CD14-positive monocyte (primary cell): ENCODE measurements at regions not wholly inside any gene's neighbourhood (a gene's known extent, or its start where the extent isn't known, plus 50 kb on each side); places are given as distances from the start of the nearest gene placed in this dataset.

Source experiments
- DNase-seq, 3 donors: peaks; one replicate each; pipeline ENCODE4 v3.0.0-alpha.2; 2011 to 2022
- H2AFZ ChIP-seq: 2 replicates; pipeline ENCODE4 v1.6.0; 2012; ENCODE audit warnings: mild to moderate bottlenecking, low read depth, low read length, inconsistent platforms; ENCODE audit not compliant: insufficient read depth, poor library complexity, severe bottlenecking
- H3K27ac ChIP-seq, 2 donors: 1 replicate in 1 of 2; 2 replicates in 1 of 2; pipeline ENCODE4 v1.5.1; 2012 to 2013; ENCODE audit warnings: low read length in 2 of 2, control low read depth in 1 of 2, inconsistent platforms in 1 of 2, low read depth in 1 of 2, mild to moderate bottlenecking in 1 of 2
- H3K27me3 ChIP-seq, 2 donors: one replicate each; pipeline versions ENCODE4 v1.6.0 to v1.6.1; 2011 to 2013; ENCODE audit warnings: low read length in 2 of 2; ENCODE audit not compliant: control insufficient read depth in 2 of 2, insufficient read depth in 2 of 2
- H3K36me3 ChIP-seq, 2 donors: replicated peaks in 1 of 2; 1 replicate in 1 of 2; 2 replicates in 1 of 2; pipeline versions ENCODE4 v1.5.1 to v1.6.1; 2012 to 2013; ENCODE audit warnings: low read length in 2 of 2, control low read depth in 1 of 2, inconsistent platforms in 1 of 2, mild to moderate bottlenecking in 1 of 2; ENCODE audit not compliant: insufficient read depth in 2 of 2, control insufficient read depth in 1 of 2
- H3K4me1 ChIP-seq, 2 donors: 1 replicate in 1 of 2; 2 replicates in 1 of 2; pipeline versions ENCODE4 v1.5.1 to v1.6.1; 2012 to 2013; ENCODE audit warnings: low read length in 2 of 2, control low read depth in 1 of 2, inconsistent platforms in 1 of 2, mild to moderate bottlenecking in 1 of 2, moderate library complexity in 1 of 2; ENCODE audit not compliant: insufficient read depth in 2 of 2, control insufficient read depth in 1 of 2
- H3K4me2 ChIP-seq: replicated peaks from 2 replicates; pipeline ENCODE3; 2012; ENCODE audit warnings: low read length, moderate library complexity, mild to moderate bottlenecking; ENCODE audit not compliant: poor library complexity, severe bottlenecking; ENCODE audit errors: extremely low read depth
- H3K4me3 ChIP-seq, 3 experiments: fragments of 200-600 bp in 1 of 3; sonication (generic) in 1 of 3; replicated peaks in 1 of 3; 1 replicate in 2 of 3; 2 replicates in 1 of 3; pipeline ENCODE4 v1.5.1; 2011 to 2013; ENCODE audit warnings: low read length in 3 of 3, mild to moderate bottlenecking in 3 of 3, control low read depth in 2 of 3, low read depth in 2 of 3, inconsistent platforms in 1 of 3, moderate library complexity in 1 of 3
- H3K79me2 ChIP-seq: 2 replicates; pipeline ENCODE4 v1.6.0; 2012; ENCODE audit warnings: mild to moderate bottlenecking, control low read depth, inconsistent platforms, low read length, moderate library complexity; ENCODE audit not compliant: insufficient read depth
- H3K9ac ChIP-seq: 2 replicates; pipeline ENCODE4 v1.6.0; 2017; ENCODE audit warnings: low read length, mild to moderate bottlenecking; ENCODE audit not compliant: insufficient read depth, poor library complexity, severe bottlenecking
- H3K9me3 ChIP-seq, 2 donors: replicated peaks in 1 of 2; 1 replicate in 1 of 2; 2 replicates in 1 of 2; pipeline versions ENCODE4 v1.5.1 to v1.6.1; 2012 to 2013; ENCODE audit warnings: low read length in 2 of 2, control low read depth in 1 of 2; ENCODE audit not compliant: control insufficient read depth in 1 of 2, insufficient read depth in 1 of 2
- H4K20me1 ChIP-seq: 2 replicates; pipeline ENCODE4 v1.6.0; 2012; ENCODE audit warnings: mild to moderate bottlenecking, low read length, control low read depth, moderate library complexity; ENCODE audit not compliant: insufficient read depth
- H3K27ac Mint-ChIP-seq, 7 donors: one replicate each; pipeline ENCODE4 v1.8.0; 2020; ENCODE audit warnings: mild to moderate bottlenecking in 7 of 7, mixed read lengths in 7 of 7, moderate library complexity in 6 of 7, inconsistent platforms in 2 of 7
- H3K27me3 Mint-ChIP-seq, 3 donors: one replicate each; pipeline ENCODE4 v1.8.0; 2021 to 2022; ENCODE audit warnings: low read depth in 3 of 3, mild to moderate bottlenecking in 3 of 3, mixed read lengths in 3 of 3, moderate library complexity in 3 of 3, inconsistent platforms in 1 of 3
- H3K36me3 Mint-ChIP-seq, 2 donors: one replicate each; pipeline ENCODE4 v1.8.0; 2020; ENCODE audit warnings: mixed read lengths in 2 of 2, inconsistent platforms in 1 of 2, mild to moderate bottlenecking in 1 of 2
- H3K4me1 Mint-ChIP-seq: one replicate; pipeline ENCODE4 v1.8.0; 2020; ENCODE audit warnings: mild to moderate bottlenecking, mixed read lengths
- H3K4me3 Mint-ChIP-seq, 2 donors: one replicate each; pipeline ENCODE4 v1.8.0; 2020; ENCODE audit warnings: mild to moderate bottlenecking in 2 of 2, mixed read lengths in 2 of 2, moderate library complexity in 1 of 2
- H3K9me3 Mint-ChIP-seq, 7 donors: one replicate each; pipeline ENCODE4 v1.8.0; 2020 to 2022; ENCODE audit warnings: mixed read lengths in 7 of 7, mild to moderate bottlenecking in 6 of 7, moderate library complexity in 6 of 7, inconsistent platforms in 2 of 7
- CTCF ChIP-seq: fragments of 200-600 bp; IDR thresholded peaks from one replicate; pipeline ENCODE4 v1.8.0; 2022; ENCODE audit warnings: antibody characterized with exemption, mild to moderate bottlenecking
- WGBS: methylation state at CpG from one replicate; pipeline ENCODE4 v1.1.5; 2013; ENCODE audit warnings: missing lambda C conversion rate; ENCODE audit not compliant: insufficient coverage; 5-methylcytosine and 5-hydroxymethylcytosine counted together
- intact Hi-C, 2 donors: fragments of 100-400 bp; cut with micrococcal nuclease; formaldehyde crosslinking; loops; one replicate each; pipeline versions ENCODE4 v1.15.0 to v1.15.1; 2023

GRCh38 chr9:14532456-14533115 is 160.6 kb downstream of the ZDHHC21 start:
- H3K36me3 ChIP-seq, result no peaks in the 10 kb centered on the region
- H3K27me3 Mint-ChIP-seq, result peaks cover 1 to 9% (median 8%) of the 10 kb centered on the region in 3 donors
- 91% methylated on average over 7 of the region's 7 CpGs for WGBS

More at GRCh38 chr9:14532456-14533115, 160.6 kb downstream of the ZDHHC21 start:
- H3K4me1 Mint-ChIP-seq, result no peaks in the 10 kb centered on the region
- Histone ChIP-seq H3K27ac (no peak overlapping the region), H3K27me3 (no peaks in the 10 kb centered on the region), H2AFZ (no peak overlapping the region), H3K9me3 (no peaks in the 10 kb centered on the region), H4K20me1 (no peaks in the 10 kb centered on the region), H3K4me3 (no peak overlapping the region), H3K9ac (no peak overlapping the region), H3K79me2 (no peaks in the 10 kb centered on the region), H3K4me2 (no peak overlapping the region), H3K4me1 (no peaks in the 10 kb centered on the region)
- H3K27ac Mint-ChIP-seq, result no peak overlapping the region
- no peak for DNase-seq
- H3K36me3 Mint-ChIP-seq, result no peaks in the 10 kb centered on the region
- H3K9me3 Mint-ChIP-seq, result peaks cover 0 to 8% (median 2%) of the 10 kb centered on the region in 7 donors
- TF ChIP-seq CTCF, result no peak
- intact Hi-C loops, result no loop called here
- no peak overlapping the region for H3K4me3 Mint-ChIP-seq
